ENCODE measurements at regions not wholly inside any gene's neighbourhood (a gene's known extent, or its start where the extent isn't known, plus 50 kb on each side); places are given as distances from the start of the nearest gene placed in this dataset.

- TF ChIP-seq ZNF274 (IDR thresholded peaks at IDR 0.05; ENCODE audit: low read depth, low read length), result no peak
- no peak for TF ChIP-seq SUZ12 (IDR thresholded peaks at IDR 0.05; ENCODE audit: extremely low read depth, insufficient read depth, insufficient read length)
- no peak for TF ChIP-seq YY1 (IDR thresholded peaks at IDR 0.05; ENCODE audit: insufficient read depth, insufficient read length)
Observed at GRCh38 chr2:12211326-12212175, 465.1 kb downstream of the LPIN1 start.
